NCI-H1092 treated with DMSO at 0.1 percent for 48 hours (cell line): ENCODE measurements at regions not wholly inside any gene's neighbourhood (a gene's known extent, or its start where the extent isn't known, plus 50 kb on each side); places are given as distances from the start of the nearest gene placed in this dataset.
"Not testable (repeated sequence)": the region's sequence is repeated elsewhere in the genome, so short reads cannot be mapped to it uniquely, and the experiment has no call there.

Experiments
- DNase-seq: peaks from one replicate; lab custom pipeline; 2025; lab: John Stamatoyannopoulos, UW

GRCh38 chr9:25917731-25918362 lies 239.6 kb upstream of the TUSC1 start:
- DNase-seq = no peak

DNA sequence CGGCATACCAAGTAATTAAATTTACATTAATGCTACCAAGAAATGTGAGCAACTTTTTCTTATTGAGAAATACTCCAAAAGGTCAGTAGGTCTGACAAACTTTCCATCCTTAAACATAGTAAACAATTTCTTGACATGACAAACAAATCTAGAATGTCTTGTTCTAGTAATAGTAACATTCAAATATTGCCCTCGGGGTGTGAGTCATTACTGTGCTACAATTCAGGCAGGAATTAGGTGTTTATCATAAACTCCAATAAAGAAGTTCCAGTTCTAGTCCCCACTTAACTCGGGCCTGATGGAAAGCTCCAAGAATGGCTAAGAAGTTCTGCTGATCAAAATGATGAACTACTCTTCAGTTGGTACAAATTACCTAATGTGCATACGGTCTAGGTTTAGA lies 235.6 kb upstream of the TUSC1 start:
- no peak for DNase-seq

GRCh38 chr9:25904701-25905100 lies 226.5 kb upstream of the TUSC1 start:
- no peak for DNase-seq

DNA sequence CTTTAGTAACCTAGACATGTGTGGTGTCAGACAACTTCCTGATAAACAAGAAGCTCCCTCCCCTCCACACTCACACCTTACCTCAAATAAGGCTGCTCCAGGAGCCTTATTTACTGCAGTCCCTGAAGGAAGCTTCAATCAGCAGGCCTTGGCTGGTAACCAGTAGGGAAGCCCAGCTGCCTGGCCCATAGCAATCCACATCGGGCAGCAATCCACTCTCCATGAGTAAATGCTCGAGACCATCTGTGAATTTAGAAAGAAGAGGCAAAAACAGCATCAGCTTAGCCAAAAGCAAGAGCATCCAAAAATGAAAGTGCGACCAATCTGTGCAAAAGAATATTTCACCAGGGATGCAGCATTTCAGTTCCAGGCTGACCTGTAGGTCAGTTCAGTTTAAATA lies 213.3 kb upstream of the TUSC1 start:
- DNase-seq = no peak

- DNase-seq = no peak
Observed at GRCh38 chr9:25889661-25890060, 211.4 kb upstream of the TUSC1 start.

DNA sequence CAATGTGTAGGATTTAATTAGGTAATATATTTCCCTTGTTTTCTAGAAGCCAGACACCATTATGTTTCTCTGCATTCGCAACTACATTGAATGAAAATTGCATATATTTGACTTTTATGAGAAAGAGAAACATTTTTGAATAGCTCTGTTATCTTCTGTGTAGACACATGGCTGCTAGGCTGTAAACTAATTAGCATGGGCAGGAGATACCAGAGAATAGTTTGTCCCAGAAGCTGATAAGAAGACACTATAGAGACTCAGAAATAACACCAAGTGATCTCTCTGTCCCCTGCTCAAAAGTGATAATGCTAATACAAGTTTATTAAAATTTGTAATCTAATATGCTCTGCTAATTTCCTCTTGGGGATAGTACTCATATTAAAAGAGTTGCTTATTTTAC lies 198.0 kb upstream of the TUSC1 start:
- DNase-seq = no peak

DNA sequence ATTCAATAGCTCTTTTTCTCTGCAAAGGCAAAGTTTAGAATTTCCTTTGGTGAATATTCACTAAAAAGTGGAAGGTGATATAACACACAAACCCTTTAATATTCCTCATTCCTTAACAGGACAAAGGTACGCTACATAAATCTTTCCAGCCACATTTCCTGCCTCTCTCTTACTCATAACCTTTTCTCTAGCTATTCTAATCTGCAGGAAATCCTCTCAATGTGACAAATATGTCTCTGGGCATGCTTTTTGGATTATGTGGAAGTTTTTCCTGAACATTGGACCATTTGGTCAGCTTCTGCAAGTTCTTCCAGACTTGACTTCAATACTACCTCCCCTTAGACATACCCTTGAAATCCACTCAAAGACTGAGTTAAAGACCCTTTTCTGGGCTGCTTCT lies 186.3 kb upstream of the TUSC1 start:
- DNase-seq = no peak

- DNase-seq = no peak
Observed at GRCh38 chr9:25861421-25861820, 183.2 kb upstream of the TUSC1 start.

GRCh38 chr9:25857147-25857546 lies 178.9 kb upstream of the TUSC1 start:
- DNase-seq = no peak

GRCh38 chr9:25850803-25851202 lies 172.6 kb upstream of the TUSC1 start:
- DNase-seq = no peak

DNA sequence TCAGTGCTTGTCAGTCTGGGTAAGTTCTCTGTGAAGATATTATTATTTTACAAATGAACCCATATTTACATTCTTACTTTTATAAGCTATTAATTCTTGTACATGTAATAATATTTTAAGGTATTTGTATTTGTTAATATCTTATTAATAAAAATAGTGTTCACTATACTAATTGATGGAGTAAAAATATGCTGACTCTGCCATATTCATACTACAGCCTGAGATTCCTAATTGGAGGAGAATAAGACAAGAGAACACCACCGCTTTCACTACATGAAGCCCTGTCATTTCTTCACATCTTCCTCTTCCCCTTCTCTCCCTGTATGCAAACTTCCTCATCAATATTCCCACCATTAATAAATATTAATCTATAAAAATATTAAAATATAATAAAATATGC lies 167.6 kb upstream of the TUSC1 start:
- no peak for DNase-seq

- no peak for DNase-seq
Observed at GRCh38 chr9:25830381-25830780, 152.1 kb upstream of the TUSC1 start.

DNA sequence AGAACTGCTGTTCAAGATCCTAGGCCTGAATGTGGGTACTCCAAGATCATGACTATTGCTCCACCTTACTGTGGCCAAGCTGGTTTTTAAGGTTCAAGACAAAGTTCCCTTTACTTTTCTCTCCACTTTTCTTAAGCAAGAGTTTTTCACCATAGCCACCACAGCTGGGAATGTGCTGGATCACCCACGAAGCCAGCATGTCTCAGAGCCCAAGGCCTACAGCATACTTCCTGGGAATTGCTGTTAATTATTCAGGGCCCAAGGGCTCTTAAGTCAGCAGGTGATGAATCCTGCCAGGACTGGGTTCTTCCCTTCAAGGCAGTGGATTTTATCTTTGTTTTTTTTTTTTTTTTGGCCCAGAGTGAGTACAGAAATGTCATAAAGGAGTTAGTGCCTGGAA lies 149.4 kb upstream of the TUSC1 start:
- DNase-seq = no peak

- DNase-seq = no peak
Observed at GRCh38 chr9:25816439-25816838, 138.2 kb upstream of the TUSC1 start.

GRCh38 chr9:25814023-25814422 lies 135.8 kb upstream of the TUSC1 start:
- DNase-seq = no peak

- no peak for DNase-seq
Observed at GRCh38 chr9:25813478-25813877, 135.2 kb upstream of the TUSC1 start.

- DNase-seq = no peak
Observed at GRCh38 chr9:25808554-25808953, 130.3 kb upstream of the TUSC1 start.

GRCh38 chr9:25804856-25805255 lies 126.6 kb upstream of the TUSC1 start:
- no peak for DNase-seq

DNA sequence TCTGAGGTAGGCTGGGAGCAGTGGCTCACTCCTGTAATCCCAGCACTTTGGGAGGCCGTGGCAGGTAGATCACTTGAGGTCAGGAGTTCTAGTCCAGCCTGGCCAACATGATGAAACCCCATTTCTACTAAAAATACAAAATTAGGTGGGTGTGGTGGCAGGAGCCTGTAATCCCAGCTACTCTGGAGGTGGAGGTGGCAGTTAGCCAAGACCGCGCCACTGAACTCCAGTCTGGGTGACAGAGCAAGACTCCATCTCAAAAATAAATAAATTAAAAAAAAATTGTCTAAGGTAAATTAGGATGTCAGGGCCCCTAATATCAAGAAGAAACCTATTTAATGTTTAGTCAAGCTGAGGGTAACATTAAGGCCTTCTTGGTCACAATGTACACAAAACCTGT lies 123.7 kb upstream of the TUSC1 start:
- not testable (repeated sequence) for DNase-seq

DNA sequence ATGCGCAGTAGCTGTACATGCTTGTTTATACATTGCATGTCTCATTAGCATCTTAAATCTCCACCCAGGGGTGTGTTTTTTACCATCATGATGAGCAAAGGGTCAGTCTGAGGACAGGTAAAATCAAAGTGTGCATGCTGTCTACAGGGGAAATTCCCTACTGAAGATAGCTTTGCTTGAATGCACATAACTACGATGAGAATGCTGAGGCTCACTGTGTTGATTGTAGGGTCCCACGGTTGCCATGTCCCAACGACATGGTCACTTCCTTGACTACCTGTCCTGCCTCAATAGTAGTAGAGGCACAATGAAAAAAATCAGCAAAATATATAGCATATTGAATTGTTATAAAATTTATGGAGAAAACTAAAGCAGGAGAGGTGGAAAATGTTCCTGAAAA lies 95.6 kb upstream of the TUSC1 start:
- DNase-seq = no peak

DNA sequence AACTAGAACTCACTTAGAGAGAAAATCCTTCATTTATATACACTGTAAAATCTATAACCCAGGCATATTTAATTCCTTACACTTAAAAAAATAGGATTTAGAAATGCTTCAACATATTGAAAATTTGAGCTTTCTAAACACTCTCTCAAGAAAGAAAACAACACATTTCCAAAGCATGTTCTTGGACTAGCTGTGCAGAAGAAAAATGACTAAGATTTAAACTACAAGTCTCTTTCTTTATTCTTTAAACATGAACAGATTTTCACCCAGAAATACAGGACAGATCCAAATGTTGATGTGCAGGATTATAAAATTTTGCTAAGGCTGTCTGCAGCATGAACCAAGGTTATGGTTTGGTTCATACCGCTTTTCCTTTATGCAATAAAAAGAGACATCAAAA lies 77.7 kb upstream of the TUSC1 start:
- DNase-seq = no peak

DNA sequence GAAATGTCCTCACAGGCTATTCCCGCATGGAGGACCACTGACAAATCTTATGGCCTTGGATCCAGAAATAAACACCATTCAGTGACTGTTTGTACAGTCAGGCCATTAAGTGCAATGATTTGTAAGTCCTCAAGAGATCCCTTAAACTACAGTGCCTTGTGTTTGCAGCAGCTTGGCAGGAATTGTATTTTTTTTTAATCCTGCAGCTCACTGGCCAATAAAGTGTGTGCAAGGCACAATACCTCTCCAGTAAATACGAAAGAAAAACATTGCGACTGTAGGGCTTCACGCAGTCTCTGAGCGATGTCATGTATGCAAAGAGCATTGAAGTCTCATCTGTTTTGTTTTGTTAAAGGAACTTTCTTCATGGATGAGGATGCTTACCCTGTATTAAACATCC lies 74.2 kb upstream of the TUSC1 start:
- DNase-seq = peak; percentile 21

DNA sequence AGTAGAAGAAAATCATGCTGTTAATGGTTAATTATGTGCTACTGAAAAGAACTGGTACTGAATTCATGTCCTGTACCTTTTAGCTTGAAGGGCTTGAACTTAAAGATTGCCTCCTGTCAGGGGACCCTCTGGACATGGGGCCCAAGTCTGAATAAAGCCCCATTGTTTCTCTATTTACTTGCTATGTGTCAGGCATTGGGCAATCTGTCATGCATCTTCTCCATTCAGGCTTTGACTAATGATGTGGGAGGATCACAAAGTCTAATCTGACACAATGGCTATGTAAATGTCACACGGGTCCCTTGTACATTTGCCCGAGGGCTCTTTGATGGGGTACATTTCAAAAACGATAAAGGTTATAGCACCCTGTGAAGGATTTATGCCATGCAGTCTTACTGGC lies 64.0 kb upstream of the TUSC1 start:
- no peak for DNase-seq

GRCh38 chr9:25733336-25733982 lies 55.2 kb upstream of the TUSC1 start:
- DNase-seq = no peak
